Esophagus muscularis mucosa (tissue), 4 donors: ENCODE measurements at regions not wholly inside any gene's neighbourhood (a gene's known extent, or its start where the extent isn't known, plus 50 kb on each side); places are given as distances from the start of the nearest gene placed in this dataset.
"Not testable (repeated sequence)": the region's sequence is repeated elsewhere in the genome, so short reads cannot be mapped to it uniquely, and the experiment has no call there.

ENCODE experiments used
- DNase-seq: peaks from one replicate; pipeline ENCODE4 v3.0.0-alpha.2; 2017; ENCODE audit errors: extremely low spot score
- H3K27ac ChIP-seq, 4 donors: fragments of 200-600 bp; sonication (generic); replicated peaks in 1 of 4; 1 replicate in 3 of 4; 2 replicates in 1 of 4; pipeline ENCODE4 v1.5.1; 2016 to 2019; ENCODE audit warnings: mild to moderate bottlenecking in 1 of 4
- H3K27me3 ChIP-seq, 4 donors: fragments of 200-600 bp; sonication (generic); one replicate each; pipeline versions ENCODE4 v1.5.1 to v1.6.0; 2016 to 2019
- H3K36me3 ChIP-seq, 4 donors: fragments of 200-600 bp; sonication (generic); one replicate each; pipeline ENCODE4 v1.5.1; 2016 to 2019
- H3K4me1 ChIP-seq, 4 donors: fragments of 200-600 bp; sonication (generic); one replicate each; pipeline ENCODE4 v1.5.1; 2016 to 2019
- H3K4me3 ChIP-seq, 4 donors: fragments of 200-600 bp; sonication (generic); 1 replicate in 2 of 4; 2 replicates in 2 of 4; pipeline ENCODE4 v1.5.1; 2016 to 2019; ENCODE audit warnings: mild to moderate bottlenecking in 4 of 4, moderate library complexity in 1 of 4
- H3K9me3 ChIP-seq, 4 donors: fragments of 200-600 bp; sonication (generic); 1 replicate in 3 of 4; 2 replicates in 1 of 4; pipeline ENCODE4 v1.5.1; 2016 to 2019
- CTCF ChIP-seq, 3 experiments: fragments of 200-600 bp in 2 of 3; fragments of 450-650 bp in 1 of 3; sonication (generic) in 2 of 3; IDR thresholded peaks; one replicate each; pipeline ENCODE4 v1.5.1; 2017 to 2019; ENCODE audit warnings: antibody characterized with exemption in 3 of 3, mild to moderate bottlenecking in 2 of 3, moderate library complexity in 1 of 3
- EP300 ChIP-seq: sonication (generic); formaldehyde crosslinking; IDR thresholded peaks from one replicate; pipeline ENCODE4 v1.6.1; 2017; ENCODE audit warnings: antibody characterized with exemption
- POLR2A ChIP-seq: fragments of 450-650 bp; IDR thresholded peaks from one replicate; pipeline ENCODE4 v1.6.1; 2017; ENCODE audit warnings: antibody characterized with exemption, moderate library complexity, mild to moderate bottlenecking, low read depth
- POLR2AphosphoS5 ChIP-seq, 2 donors: sonication (generic); formaldehyde crosslinking; IDR thresholded peaks; one replicate each; pipeline ENCODE4 v1.6.1; 2017; ENCODE audit warnings: antibody characterized with exemption in 2 of 2
- WGBS: methylation state at CpG from one replicate; pipeline ENCODE4 v1.1.5; 2018; 5-methylcytosine and 5-hydroxymethylcytosine counted together
- intact Hi-C: fragments of 100-400 bp; cut with DNase I; formaldehyde crosslinking; loops from one replicate; pipeline ENCODE4 v1.15.1; 2023

- DNase-seq = peak; percentile 47
- Histone ChIP-seq H3K27me3 (no peaks in the 10 kb centered on the region), H3K27ac (no peak overlapping the region), H3K4me3 (no peak overlapping the region), H3K36me3 (no peaks in the 10 kb centered on the region), H3K9me3 (no peaks in the 10 kb centered on the region), H3K4me1 (no peaks in the 10 kb centered on the region)
- 98% methylated on average over 10 of the region's 10 CpGs for WGBS
- intact Hi-C loops = loop anchor here (10.0 kb wide), 1 partner anchor 500 kb away; no protein-coding TSS in a partner anchor
- no peak for TF ChIP-seq POLR2A
Measured at GRCh38 chr6:804771-805170, 111.8 kb upstream of the EXOC2 start.

DNA sequence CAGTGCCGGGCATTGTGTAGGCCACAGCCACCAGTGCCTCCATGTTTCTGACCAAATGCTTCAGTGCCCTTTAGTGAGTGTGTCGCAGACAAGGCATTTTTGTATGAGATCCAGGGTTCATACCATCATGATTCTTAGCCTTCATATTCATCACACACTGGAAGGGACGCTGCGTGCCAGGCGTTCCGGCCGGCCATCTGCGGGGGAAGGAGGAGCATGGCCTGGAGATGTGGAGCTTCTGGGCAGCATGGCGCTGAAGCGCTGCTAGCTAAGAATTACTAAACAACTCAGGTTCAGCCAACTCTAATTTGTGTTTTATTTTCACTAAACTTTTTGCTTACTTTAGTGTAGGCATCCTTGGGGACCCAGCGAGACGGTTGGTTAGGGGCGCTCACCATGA is 111.4 kb upstream of the EXOC2 start:
- intact Hi-C loops = loop anchor here (10.0 kb wide), 1 partner anchor 500 kb away; no protein-coding TSS in a partner anchor
- no peaks in the 10 kb centered on the region for H3K27me3 ChIP-seq
- TF ChIP-seq POLR2A (no peak), CTCF (IDR thresholded peaks at IDR 0.05) (no peak), EP300 (no peak)
- no peaks in the 10 kb centered on the region for H3K9me3 ChIP-seq
- no peaks in the 10 kb centered on the region for H3K36me3 ChIP-seq
- WGBS = 98% methylated on average over 10 of the region's 13 CpGs
- no peak overlapping the region for H3K4me3 ChIP-seq
- DNase-seq = peak; percentile 45
- no peak overlapping the region for H3K27ac ChIP-seq
- no peaks in the 10 kb centered on the region for H3K4me1 ChIP-seq

GRCh38 chr6:803191-803977 is 110.4 kb upstream of the EXOC2 start:
- Histone ChIP-seq H3K9me3 (no peaks in the 10 kb centered on the region), H3K27me3 (no peaks in the 10 kb centered on the region), H3K4me1 (no peaks in the 10 kb centered on the region), H3K4me3 (no peak overlapping the region), H3K27ac (no peak overlapping the region), H3K36me3 (no peaks in the 10 kb centered on the region)
- DNase-seq = peak; percentile 55
- 83% methylated on average over 11 of the region's 11 CpGs for WGBS
- intact Hi-C loops = loop anchor here (10.0 kb wide), 1 partner anchor 501 kb away; no protein-coding TSS in a partner anchor
- TF ChIP-seq CTCF (IDR thresholded peaks at IDR 0.05) (no peak), POLR2AphosphoS5 (IDR thresholded peaks at IDR 0.05) (no peak), POLR2A (no peak), EP300 (no peak)

GRCh38 chr6:802701-803100 is 109.8 kb upstream of the EXOC2 start:
- WGBS = 75% methylated on average over 9 of the region's 9 CpGs
- H3K27ac ChIP-seq = no peak overlapping the region
- intact Hi-C loops = loop anchor here (10.0 kb wide), 1 partner anchor 502 kb away; no protein-coding TSS in a partner anchor
- TF ChIP-seq EP300 (no peak), POLR2A (no peak), POLR2AphosphoS5 (IDR thresholded peaks at IDR 0.05) (no peak), CTCF (IDR thresholded peaks at IDR 0.05) (no peak)
- DNase-seq = no peak
- H3K36me3 ChIP-seq = no peaks in the 10 kb centered on the region
- H3K9me3 ChIP-seq = no peaks in the 10 kb centered on the region
- H3K27me3 ChIP-seq = no peaks in the 10 kb centered on the region
- no peak overlapping the region for H3K4me3 ChIP-seq
- H3K4me1 ChIP-seq = peaks cover 0 to 3% (median 0%) of the 10 kb centered on the region in 4 donors

- H3K27ac ChIP-seq = not testable (repeated sequence)
- intact Hi-C loops = loop anchor here (10.0 kb wide), 1 partner anchor 503 kb away; no protein-coding TSS in a partner anchor
- WGBS = 91% methylated on average over 10 of the region's 10 CpGs
Measured at GRCh38 chr6:802223-802622, 109.3 kb upstream of the EXOC2 start.

More at GRCh38 chr6:802223-802622, 109.3 kb upstream of the EXOC2 start:
- not testable (repeated sequence) for H3K4me3 ChIP-seq, H3K36me3 ChIP-seq, H3K9me3 ChIP-seq, H3K27me3 ChIP-seq, H3K4me1 ChIP-seq
- peak; percentile 74 for DNase-seq
